GM12874 (cell line): ENCODE measurements at regions not wholly inside any gene's neighbourhood (a gene's known extent, or its start where the extent isn't known, plus 50 kb on each side); places are given as distances from the start of the nearest gene placed in this dataset.

ENCODE experiments used
- TF ChIP-seq, protein P1 (sequence below): IDR thresholded peaks from 2 replicates; pipeline ENCODE4 v1.5.1; 2011; ENCODE audit warnings: low read depth, mild to moderate bottlenecking, control low read depth, low read length, moderate library complexity; ENCODE audit not compliant: insufficient read depth

GRCh38 chr17:5883775-5884665, 186.2 kb upstream of the WSCD1 start:
- TF ChIP-seq, protein P1, sequence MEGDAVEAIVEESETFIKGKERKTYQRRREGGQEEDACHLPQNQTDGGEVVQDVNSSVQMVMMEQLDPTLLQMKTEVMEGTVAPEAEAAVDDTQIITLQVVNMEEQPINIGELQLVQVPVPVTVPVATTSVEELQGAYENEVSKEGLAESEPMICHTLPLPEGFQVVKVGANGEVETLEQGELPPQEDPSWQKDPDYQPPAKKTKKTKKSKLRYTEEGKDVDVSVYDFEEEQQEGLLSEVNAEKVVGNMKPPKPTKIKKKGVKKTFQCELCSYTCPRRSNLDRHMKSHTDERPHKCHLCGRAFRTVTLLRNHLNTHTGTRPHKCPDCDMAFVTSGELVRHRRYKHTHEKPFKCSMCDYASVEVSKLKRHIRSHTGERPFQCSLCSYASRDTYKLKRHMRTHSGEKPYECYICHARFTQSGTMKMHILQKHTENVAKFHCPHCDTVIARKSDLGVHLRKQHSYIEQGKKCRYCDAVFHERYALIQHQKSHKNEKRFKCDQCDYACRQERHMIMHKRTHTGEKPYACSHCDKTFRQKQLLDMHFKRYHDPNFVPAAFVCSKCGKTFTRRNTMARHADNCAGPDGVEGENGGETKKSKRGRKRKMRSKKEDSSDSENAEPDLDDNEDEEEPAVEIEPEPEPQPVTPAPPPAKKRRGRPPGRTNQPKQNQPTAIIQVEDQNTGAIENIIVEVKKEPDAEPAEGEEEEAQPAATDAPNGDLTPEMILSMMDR, result no peak

- TF ChIP-seq, protein P1, result no peak
Measured at GRCh38 chr17:5885336-5885735, 184.8 kb upstream of the WSCD1 start.

DNA sequence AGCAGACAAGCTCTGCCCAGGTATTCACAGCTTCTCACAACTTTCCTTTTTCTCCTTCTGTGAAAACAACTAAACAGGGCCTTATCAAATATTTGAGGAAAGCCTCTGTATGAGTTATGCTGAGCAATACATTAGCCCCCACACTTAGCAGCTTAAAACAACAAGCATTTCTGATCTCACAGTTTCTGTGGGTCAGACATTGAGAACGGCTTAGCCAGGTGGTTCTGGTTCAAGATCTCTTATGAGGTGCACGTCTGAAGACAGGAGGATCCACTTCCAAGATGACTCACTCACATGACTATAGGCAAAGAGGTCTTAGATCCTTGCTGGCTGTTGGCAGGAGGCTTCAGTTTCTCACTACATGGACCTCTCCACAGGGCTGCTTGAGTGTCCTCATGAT, 181.4 kb upstream of the WSCD1 start:
- TF ChIP-seq, protein P1, result no peak

- TF ChIP-seq, protein P1, result no peak
Measured at GRCh38 chr17:5892921-5893675, 177.1 kb upstream of the WSCD1 start.

GRCh38 chr17:5893741-5894140, 176.4 kb upstream of the WSCD1 start:
- TF ChIP-seq, protein P1, result no peak

- TF ChIP-seq, protein P1, result no peak
Measured at GRCh38 chr17:5895276-5895675, 174.9 kb upstream of the WSCD1 start.

- TF ChIP-seq, protein P1, result no peak
Measured at GRCh38 chr17:5896215-5896614, 174.0 kb upstream of the WSCD1 start.
